ACC112 (cell line): ENCODE measurements at regions not wholly inside any gene's neighbourhood (a gene's known extent, or its start where the extent isn't known, plus 50 kb on each side); places are given as distances from the start of the nearest gene placed in this dataset.

Experiments used
- H2AFZ ChIP-seq: fragments of 200-600 bp; sonication (generic); one replicate; pipeline ENCODE4 v1.6.0; 2017; ENCODE audit warnings: antibody characterized with exemption, low read length; ENCODE audit not compliant: unreplicated experiment
- H3K27ac ChIP-seq: fragments of 200-600 bp; sonication (generic); 2 replicates; pipeline ENCODE4 v1.5.1; 2014; ENCODE audit warnings: low read depth, mild to moderate bottlenecking, antibody characterized with exemption, low read length, moderate library complexity
- H3K27me3 ChIP-seq: fragments of 200-600 bp; sonication (generic); 2 replicates; pipeline ENCODE4 v1.6.1; 2014; ENCODE audit warnings: mild to moderate bottlenecking, antibody characterized with exemption, low read length, moderate library complexity, mixed read lengths; ENCODE audit not compliant: insufficient read depth
- H3K36me3 ChIP-seq: fragments of 200-600 bp; sonication (generic); 2 replicates; pipeline ENCODE4 v1.6.1; 2016; ENCODE audit warnings: mild to moderate bottlenecking, antibody characterized with exemption, low read length, moderate library complexity, mixed read lengths; ENCODE audit not compliant: insufficient read depth
- H3K4me1 ChIP-seq: fragments of 200-600 bp; sonication (generic); one replicate; pipeline ENCODE4 v1.6.1; 2016; ENCODE audit warnings: low read length, mixed read lengths; ENCODE audit not compliant: insufficient read depth, unreplicated experiment, control insufficient read depth
- H3K4me3 ChIP-seq: fragments of 200-600 bp; sonication (generic); 2 replicates; pipeline ENCODE4 v1.5.1; 2014; ENCODE audit warnings: mild to moderate bottlenecking, low read depth, low read length
- H3K79me2 ChIP-seq: fragments of 200-600 bp; sonication (generic); one replicate; pipeline ENCODE4 v1.6.0; 2016; ENCODE audit warnings: low read length; ENCODE audit not compliant: control insufficient read depth, unreplicated experiment, insufficient read depth

GRCh38 chr18:76558881-76559667 lies 64.0 kb upstream of the ZNF516 start:
- Histone ChIP-seq H3K4me1 (peaks cover 10% of the 10 kb centered on the region), H3K27ac (no peak overlapping the region), H3K36me3 (no peaks in the 10 kb centered on the region), H2AFZ (no peak overlapping the region), H3K27me3 (no peaks in the 10 kb centered on the region), H3K4me3 (no peak overlapping the region), H3K79me2 (no peaks in the 10 kb centered on the region)

DNA sequence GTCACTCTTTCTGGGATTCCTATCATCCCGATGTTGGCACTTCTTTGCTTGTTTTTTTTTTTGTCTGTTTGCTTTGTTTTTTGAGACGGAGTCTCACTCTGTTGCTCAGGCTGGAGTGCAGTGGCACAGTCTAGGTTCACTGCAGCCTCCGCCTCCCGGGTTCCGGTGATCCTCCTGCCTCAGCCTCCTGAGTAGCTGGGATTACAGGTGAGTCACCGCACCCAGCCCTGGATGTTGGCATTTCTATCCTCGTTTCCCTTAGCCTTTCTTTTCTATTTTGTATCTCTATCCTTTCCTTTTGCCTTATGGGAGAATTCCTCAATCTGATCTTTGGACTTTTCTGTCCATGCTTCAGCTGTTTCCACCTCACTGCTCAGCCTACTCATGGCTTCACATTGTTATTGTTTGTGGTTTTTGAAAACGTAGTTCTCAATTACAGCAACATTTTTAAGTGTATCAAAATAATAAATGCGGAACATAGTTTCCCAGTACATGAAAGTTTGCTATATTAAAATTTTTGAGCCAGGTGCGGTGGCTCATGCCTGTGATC lies 62.1 kb upstream of the ZNF516 start:
- H3K4me1 ChIP-seq, result peaks cover 8% of the 10 kb centered on the region
- H3K36me3 ChIP-seq, result no peaks in the 10 kb centered on the region
- H3K27me3 ChIP-seq, result no peaks in the 10 kb centered on the region

GRCh38 chr18:76554547-76555222 lies 59.6 kb upstream of the ZNF516 start:
- no peak overlapping the region for H3K4me3 ChIP-seq
- no peaks in the 10 kb centered on the region for H3K36me3 ChIP-seq
- H3K27ac ChIP-seq, result 0 out of 2 replicates have a peak overlapping the region, but pooled peaks have one; percentile 8
- peaks cover 8% of the 10 kb centered on the region for H3K4me1 ChIP-seq
- H3K27me3 ChIP-seq, result no peaks in the 10 kb centered on the region
- no peaks in the 10 kb centered on the region for H3K79me2 ChIP-seq
- H2AFZ ChIP-seq, result peak overlapping the region; percentile 77

More for the DNA sequence above, 62.1 kb upstream of the ZNF516 start:
- H3K27ac ChIP-seq, result no peak overlapping the region
- no peak overlapping the region for H2AFZ ChIP-seq
- H3K79me2 ChIP-seq, result no peaks in the 10 kb centered on the region
- H3K4me3 ChIP-seq, result no peak overlapping the region

DNA sequence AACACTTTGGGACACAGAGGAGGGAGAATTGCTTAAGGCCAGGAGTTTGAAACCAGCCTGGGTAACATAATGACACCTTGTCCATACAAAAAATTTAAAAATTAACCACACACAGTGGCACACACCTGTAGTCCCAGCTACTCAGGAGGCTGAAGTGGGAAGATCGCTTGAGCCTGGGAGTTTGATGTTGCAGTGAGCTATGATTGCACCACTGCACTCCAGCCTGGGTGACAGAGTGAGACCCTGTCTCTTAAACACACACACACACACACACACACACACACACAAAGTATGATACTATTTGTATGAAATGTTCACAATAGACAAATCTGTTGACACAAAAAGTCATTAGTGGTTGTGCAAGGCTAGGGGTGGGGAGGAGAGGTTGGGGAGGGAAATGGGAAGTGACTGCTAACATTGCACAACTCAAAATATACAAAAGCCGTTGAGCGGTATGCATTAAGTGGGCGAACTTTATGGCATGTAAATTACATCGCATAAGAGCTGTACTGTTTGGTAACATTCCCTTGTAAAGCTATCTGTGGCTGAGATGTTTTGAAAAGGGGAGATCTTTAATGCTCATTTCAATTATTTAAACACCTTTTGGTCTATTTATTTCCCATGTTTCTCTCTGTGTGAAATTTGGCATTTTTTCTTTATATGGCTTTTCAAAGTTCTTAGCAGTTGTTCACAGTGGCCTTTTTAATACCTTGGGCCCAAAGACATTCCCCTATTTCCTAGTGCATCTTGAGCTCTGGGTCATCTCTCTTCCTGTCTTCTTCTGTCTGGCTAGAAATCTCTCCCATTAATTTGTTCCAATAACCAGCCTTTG lies 58.9 kb upstream of the ZNF516 start:
- Histone ChIP-seq H3K27ac (0 out of 2 replicates have a peak overlapping the region, but pooled peaks have one; percentile 8), H2AFZ (peak overlapping the region; percentile 77), H3K36me3 (no peaks in the 10 kb centered on the region)

DNA sequence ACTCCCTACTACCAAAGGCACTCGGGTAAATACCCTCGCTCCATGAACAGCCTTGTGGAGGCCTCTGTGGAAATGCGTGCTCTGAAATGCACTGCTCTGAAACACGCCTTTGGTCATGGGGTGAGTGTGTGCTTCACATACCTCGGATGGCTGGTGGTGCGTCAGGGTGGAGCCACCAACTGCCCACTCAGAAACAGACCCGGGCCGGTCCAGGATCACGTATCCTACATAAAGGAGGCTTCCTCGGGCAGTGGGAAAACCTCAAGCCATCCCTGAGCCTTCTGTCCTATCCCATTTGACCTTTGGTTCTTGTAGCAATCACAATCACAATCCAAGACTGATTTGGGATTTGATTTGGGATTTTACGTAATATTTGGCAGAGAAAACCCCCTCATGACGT lies 53.5 kb upstream of the ZNF516 start:
- Histone ChIP-seq H3K4me1 (peaks cover 3% of the 10 kb centered on the region), H3K4me3 (no peak overlapping the region), H2AFZ (no peak overlapping the region), H3K79me2 (no peaks in the 10 kb centered on the region), H3K27me3 (no peaks in the 10 kb centered on the region), H3K36me3 (no peaks in the 10 kb centered on the region), H3K27ac (no peak overlapping the region)

More for the DNA sequence above, 58.9 kb upstream of the ZNF516 start:
- H3K27me3 ChIP-seq, result no peaks in the 10 kb centered on the region
- no peak overlapping the region for H3K4me3 ChIP-seq
- H3K79me2 ChIP-seq, result no peaks in the 10 kb centered on the region
- peaks cover 8% of the 10 kb centered on the region for H3K4me1 ChIP-seq

GRCh38 chr18:76547296-76547695 lies 52.3 kb upstream of the ZNF516 start:
- Histone ChIP-seq H2AFZ (no peak overlapping the region), H3K4me3 (no peak overlapping the region), H3K27ac (no peak overlapping the region), H3K79me2 (no peaks in the 10 kb centered on the region), H3K36me3 (no peaks in the 10 kb centered on the region), H3K4me1 (peaks cover 3% of the 10 kb centered on the region), H3K27me3 (no peaks in the 10 kb centered on the region)

- no peaks in the 10 kb centered on the region for H3K36me3 ChIP-seq
- H3K4me1 ChIP-seq, result peaks cover 3% of the 10 kb centered on the region
- no peaks in the 10 kb centered on the region for H3K79me2 ChIP-seq
- no peak overlapping the region for H3K27ac ChIP-seq
- H3K4me3 ChIP-seq, result peak overlapping the region; percentile 11; the same call in 1 of the 2 replicates
- no peaks in the 10 kb centered on the region for H3K27me3 ChIP-seq
- peak overlapping the region; percentile 66 for H2AFZ ChIP-seq
Measured at GRCh38 chr18:76546436-76546835, 51.4 kb upstream of the ZNF516 start.

- H3K36me3 ChIP-seq, result no peaks in the 10 kb centered on the region
- no peak overlapping the region for H3K27ac ChIP-seq
- peak overlapping the region; percentile 66 for H2AFZ ChIP-seq
- H3K79me2 ChIP-seq, result no peaks in the 10 kb centered on the region
- peaks cover 3% of the 10 kb centered on the region for H3K4me1 ChIP-seq
- no peaks in the 10 kb centered on the region for H3K27me3 ChIP-seq
- peak overlapping the region; percentile 11; the same call in 1 of the 2 replicates for H3K4me3 ChIP-seq
Measured at GRCh38 chr18:76546088-76546435, 51.0 kb upstream of the ZNF516 start.

GRCh38 chr18:76545433-76546087 lies 50.5 kb upstream of the ZNF516 start:
- Histone ChIP-seq H3K27ac (no peak overlapping the region), H3K4me3 (no peak overlapping the region), H3K36me3 (no peaks in the 10 kb centered on the region), H2AFZ (no peak overlapping the region), H3K27me3 (no peaks in the 10 kb centered on the region), H3K4me1 (peaks cover 3% of the 10 kb centered on the region), H3K79me2 (no peaks in the 10 kb centered on the region)
